ENCODE measurements at regions not wholly inside any gene's neighbourhood (a gene's known extent, or its start where the extent isn't known, plus 50 kb on each side); places are given as distances from the start of the nearest gene placed in this dataset.

GRCh38 chr13:44133626-44134025 is 240.0 kb upstream of the SERP2 start:
- H3K4me1 Mint-ChIP-seq (ENCODE audit: low read depth, unreplicated experiment), result no peaks in the 10 kb centered on the region
- Histone ChIP-seq H3K27me3 (replicated peaks; ENCODE audit: control insufficient read depth, insufficient read depth, low read length) (no peaks in the 10 kb centered on the region), H3K36me3 (ENCODE audit: control insufficient read depth, insufficient read depth, low read length) (no peaks in the 10 kb centered on the region), H3K9me3 (no peaks in the 10 kb centered on the region), H3K4me3 (ENCODE audit: low read depth, low read length) (no peak overlapping the region), H3K4me1 (no peaks in the 10 kb centered on the region)
- intact Hi-C loops (cut with micrococcal nuclease; ENCODE audit: unreplicated experiment), result no loop called here
- H3K4me3 Mint-ChIP-seq (ENCODE audit: unreplicated experiment), result no peak overlapping the region
- BruUV-seq (replicated peaks), result no TSS peak
- no peak overlapping the region for H3K27ac Mint-ChIP-seq (ENCODE audit: unreplicated experiment)
- no peak for DNase-seq
- no peaks in the 10 kb centered on the region for H3K36me3 Mint-ChIP-seq (ENCODE audit: insufficient read depth, unreplicated experiment)
- no peak for TF ChIP-seq CTCF (IDR thresholded peaks at IDR 0.05; ENCODE audit: insufficient read depth in 1 of 2, low read depth in 1 of 2, low read length in 1 of 2, severe bottlenecking in 1 of 2, unreplicated experiment in 1 of 2)
- CTCF ChIA-PET, result no interaction called here
- no peaks in the 10 kb centered on the region for H3K9me3 Mint-ChIP-seq (ENCODE audit: unreplicated experiment)
- POLR2A ChIA-PET, result no interaction called here
- no peaks in the 10 kb centered on the region for H3K27me3 Mint-ChIP-seq (ENCODE audit: insufficient read depth, unreplicated experiment)

DNA sequence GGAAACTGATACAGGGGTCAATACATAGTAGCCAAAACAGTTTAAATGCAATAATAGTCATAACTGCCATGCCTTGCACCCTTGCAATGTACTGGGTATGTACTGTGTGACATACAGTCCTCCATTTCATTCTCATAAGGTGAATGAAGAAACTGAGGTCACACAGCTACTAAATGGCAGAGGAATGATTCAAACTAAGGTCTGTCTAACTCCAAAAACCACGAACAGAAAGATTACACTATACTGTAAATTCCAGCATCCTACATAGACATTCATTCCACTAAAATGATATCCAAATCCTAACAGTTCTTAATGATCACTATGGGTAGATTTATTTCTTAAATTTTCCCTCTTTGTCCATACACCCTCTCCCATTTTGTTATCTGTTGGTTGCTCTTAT is 238.1 kb upstream of the SERP2 start:
- Histone ChIP-seq H3K27me3 (replicated peaks; ENCODE audit: control insufficient read depth, insufficient read depth, low read length) (no peaks in the 10 kb centered on the region), H3K4me3 (ENCODE audit: low read depth, low read length) (no peak overlapping the region), H3K9me3 (no peaks in the 10 kb centered on the region), H3K36me3 (ENCODE audit: control insufficient read depth, insufficient read depth, low read length) (no peaks in the 10 kb centered on the region), H3K4me1 (peaks cover 7% of the 10 kb centered on the region)
- H3K27ac Mint-ChIP-seq (ENCODE audit: unreplicated experiment), result no peak overlapping the region
- POLR2A ChIA-PET, result no interaction called here
- peaks cover 13% of the 10 kb centered on the region for H3K4me1 Mint-ChIP-seq (ENCODE audit: low read depth, unreplicated experiment)
- no peaks in the 10 kb centered on the region for H3K27me3 Mint-ChIP-seq (ENCODE audit: insufficient read depth, unreplicated experiment)
- H3K36me3 Mint-ChIP-seq (ENCODE audit: insufficient read depth, unreplicated experiment), result no peaks in the 10 kb centered on the region
- CTCF ChIA-PET, result interaction anchor here (0.7 kb wide), 1 partner anchor 84 kb away, joined by 4 read pairs; no protein-coding TSS in a partner anchor
- H3K4me3 Mint-ChIP-seq (ENCODE audit: unreplicated experiment), result no peak overlapping the region
- intact Hi-C loops (cut with micrococcal nuclease; ENCODE audit: unreplicated experiment), result no loop called here
- BruUV-seq (replicated peaks), result no TSS peak
- no peak for TF ChIP-seq CTCF (IDR thresholded peaks at IDR 0.05; ENCODE audit: insufficient read depth in 1 of 2, low read depth in 1 of 2, low read length in 1 of 2, severe bottlenecking in 1 of 2, unreplicated experiment in 1 of 2)
- no peak for DNase-seq
- H3K9me3 Mint-ChIP-seq (ENCODE audit: unreplicated experiment), result no peaks in the 10 kb centered on the region

GRCh38 chr13:44136696-44137268 is 236.8 kb upstream of the SERP2 start:
- ChIA-PET CTCF (no interaction called here), POLR2A (no interaction called here)
- Histone ChIP-seq H3K4me3 (ENCODE audit: low read depth, low read length) (no peak overlapping the region), H3K9me3 (no peaks in the 10 kb centered on the region), H3K27me3 (replicated peaks; ENCODE audit: control insufficient read depth, insufficient read depth, low read length) (no peaks in the 10 kb centered on the region), H3K4me1 (peaks cover 13% of the 10 kb centered on the region), H3K36me3 (ENCODE audit: control insufficient read depth, insufficient read depth, low read length) (no peaks in the 10 kb centered on the region)
- intact Hi-C loops (cut with micrococcal nuclease; ENCODE audit: unreplicated experiment), result no loop called here
- H3K27me3 Mint-ChIP-seq (ENCODE audit: insufficient read depth, unreplicated experiment), result no peaks in the 10 kb centered on the region
- H3K36me3 Mint-ChIP-seq (ENCODE audit: insufficient read depth, unreplicated experiment), result peaks cover 4% of the 10 kb centered on the region
- no peak for TF ChIP-seq CTCF (IDR thresholded peaks at IDR 0.05; ENCODE audit: insufficient read depth in 1 of 2, low read depth in 1 of 2, low read length in 1 of 2, severe bottlenecking in 1 of 2, unreplicated experiment in 1 of 2)
- no peak for DNase-seq
- no peak overlapping the region for H3K27ac Mint-ChIP-seq (ENCODE audit: unreplicated experiment)
- peaks cover 13% of the 10 kb centered on the region for H3K4me1 Mint-ChIP-seq (ENCODE audit: low read depth, unreplicated experiment)
- H3K4me3 Mint-ChIP-seq (ENCODE audit: unreplicated experiment), result no peak overlapping the region
- H3K9me3 Mint-ChIP-seq (ENCODE audit: unreplicated experiment), result no peaks in the 10 kb centered on the region
- BruUV-seq (replicated peaks), result no TSS peak

Data from Caco-2 (cell line).